CMK (cell line): ENCODE measurements at regions not wholly inside any gene's neighbourhood (a gene's known extent, or its start where the extent isn't known, plus 50 kb on each side); places are given as distances from the start of the nearest gene placed in this dataset.
"Not testable (repeated sequence)": the region's sequence is repeated elsewhere in the genome, so short reads cannot be mapped to it uniquely, and the experiment has no call there.

Experiments
- DNase-seq: peaks from one replicate; pipeline ENCODE4 v3.0.0-alpha.2; 2010; ENCODE audit warnings: low read depth

GRCh38 chr4:135434936-135435335 is 1233.3 kb upstream of the PABPC4L start:
- no peak for DNase-seq

- DNase-seq: no peak
These were observed 1227.9 kb upstream of the PABPC4L start for GRCh38 chr4:135429528-135429927.

- no peak for DNase-seq
These were observed 1216.8 kb upstream of the PABPC4L start for GRCh38 chr4:135418353-135418752.

GRCh38 chr4:135412213-135412612 is 1210.6 kb upstream of the PABPC4L start:
- no peak for DNase-seq

- DNase-seq: no peak
These were observed 1209.7 kb upstream of the PABPC4L start for GRCh38 chr4:135411251-135411650.

GRCh38 chr4:135409261-135409660 is 1207.7 kb upstream of the PABPC4L start:
- DNase-seq: not testable (repeated sequence)

- DNase-seq: no peak
These were observed 1206.5 kb upstream of the PABPC4L start for GRCh38 chr4:135408109-135408508.

- not testable (repeated sequence) for DNase-seq
These were observed 1205.0 kb upstream of the PABPC4L start for GRCh38 chr4:135406597-135406996.

- no peak for DNase-seq
These were observed 1184.4 kb upstream of the PABPC4L start for GRCh38 chr4:135385830-135386581.

GRCh38 chr4:135383356-135384288 is 1182.0 kb upstream of the PABPC4L start:
- DNase-seq: no peak

GRCh38 chr4:135382280-135382959 is 1180.8 kb upstream of the PABPC4L start:
- DNase-seq: no peak

- DNase-seq: no peak
These were observed 1170.5 kb upstream of the PABPC4L start for GRCh38 chr4:135372131-135372530.

GRCh38 chr4:135371137-135371536 is 1169.5 kb upstream of the PABPC4L start:
- no peak for DNase-seq

GRCh38 chr4:135368831-135369230 is 1167.2 kb upstream of the PABPC4L start:
- DNase-seq: no peak

- DNase-seq: no peak
These were observed 1163.5 kb upstream of the PABPC4L start for GRCh38 chr4:135365065-135365464.

GRCh38 chr4:135359128-135359527 is 1157.5 kb upstream of the PABPC4L start:
- DNase-seq: no peak

- DNase-seq: no peak
These were observed 1155.5 kb upstream of the PABPC4L start for GRCh38 chr4:135357091-135357490.

- DNase-seq: no peak
These were observed 1153.3 kb upstream of the PABPC4L start for GRCh38 chr4:135354876-135355275.

- DNase-seq: no peak
These were observed 1151.4 kb upstream of the PABPC4L start for GRCh38 chr4:135353008-135353407.

- no peak for DNase-seq
These were observed 1142.9 kb upstream of the PABPC4L start for GRCh38 chr4:135344492-135344891.

GRCh38 chr4:135338181-135338580 is 1136.6 kb upstream of the PABPC4L start:
- DNase-seq: no peak

- DNase-seq: no peak
These were observed 1123.7 kb upstream of the PABPC4L start for GRCh38 chr4:135325264-135325663.

- DNase-seq: no peak
These were observed 1118.1 kb upstream of the PABPC4L start for GRCh38 chr4:135319685-135320084.
